GM20000 (cell line): ENCODE measurements at regions not wholly inside any gene's neighbourhood (a gene's known extent, or its start where the extent isn't known, plus 50 kb on each side); places are given as distances from the start of the nearest gene placed in this dataset.

ENCODE experiments used
- DNase-seq: peaks from one replicate; pipeline ENCODE4 v3.0.0; 2012; ENCODE audit warnings: low spot score
- TF ChIP-seq, protein P1 (sequence below): IDR thresholded peaks from 2 replicates; pipeline ENCODE4 v1.5.1; 2012; ENCODE audit warnings: mild to moderate bottlenecking, control low read depth; ENCODE audit errors: extremely low read depth, missing control alignments

DNA sequence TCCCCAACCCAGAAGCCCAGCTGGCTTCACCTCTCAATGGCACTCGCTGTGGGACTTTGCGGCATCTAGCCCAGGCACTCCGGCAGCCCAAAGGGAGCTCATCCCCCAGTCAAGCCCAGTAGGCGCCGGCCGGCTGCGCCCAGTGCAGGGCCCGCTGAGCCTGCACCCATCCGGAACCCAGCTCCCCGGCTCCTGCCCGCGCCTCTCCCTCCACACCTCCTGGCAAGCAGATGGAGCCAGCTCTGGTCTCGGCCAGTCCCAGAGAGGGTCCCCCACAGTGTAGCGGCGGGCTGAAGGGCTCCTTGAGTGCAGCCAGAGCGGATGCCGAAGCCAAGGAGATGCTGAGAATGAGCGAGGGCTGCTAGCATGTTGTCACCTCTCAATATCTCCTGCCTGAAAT lies 116.8 kb upstream of the UGT8 start:
- DNase-seq, result no peak
- TF ChIP-seq, protein P1, sequence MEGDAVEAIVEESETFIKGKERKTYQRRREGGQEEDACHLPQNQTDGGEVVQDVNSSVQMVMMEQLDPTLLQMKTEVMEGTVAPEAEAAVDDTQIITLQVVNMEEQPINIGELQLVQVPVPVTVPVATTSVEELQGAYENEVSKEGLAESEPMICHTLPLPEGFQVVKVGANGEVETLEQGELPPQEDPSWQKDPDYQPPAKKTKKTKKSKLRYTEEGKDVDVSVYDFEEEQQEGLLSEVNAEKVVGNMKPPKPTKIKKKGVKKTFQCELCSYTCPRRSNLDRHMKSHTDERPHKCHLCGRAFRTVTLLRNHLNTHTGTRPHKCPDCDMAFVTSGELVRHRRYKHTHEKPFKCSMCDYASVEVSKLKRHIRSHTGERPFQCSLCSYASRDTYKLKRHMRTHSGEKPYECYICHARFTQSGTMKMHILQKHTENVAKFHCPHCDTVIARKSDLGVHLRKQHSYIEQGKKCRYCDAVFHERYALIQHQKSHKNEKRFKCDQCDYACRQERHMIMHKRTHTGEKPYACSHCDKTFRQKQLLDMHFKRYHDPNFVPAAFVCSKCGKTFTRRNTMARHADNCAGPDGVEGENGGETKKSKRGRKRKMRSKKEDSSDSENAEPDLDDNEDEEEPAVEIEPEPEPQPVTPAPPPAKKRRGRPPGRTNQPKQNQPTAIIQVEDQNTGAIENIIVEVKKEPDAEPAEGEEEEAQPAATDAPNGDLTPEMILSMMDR, result no peak

DNA sequence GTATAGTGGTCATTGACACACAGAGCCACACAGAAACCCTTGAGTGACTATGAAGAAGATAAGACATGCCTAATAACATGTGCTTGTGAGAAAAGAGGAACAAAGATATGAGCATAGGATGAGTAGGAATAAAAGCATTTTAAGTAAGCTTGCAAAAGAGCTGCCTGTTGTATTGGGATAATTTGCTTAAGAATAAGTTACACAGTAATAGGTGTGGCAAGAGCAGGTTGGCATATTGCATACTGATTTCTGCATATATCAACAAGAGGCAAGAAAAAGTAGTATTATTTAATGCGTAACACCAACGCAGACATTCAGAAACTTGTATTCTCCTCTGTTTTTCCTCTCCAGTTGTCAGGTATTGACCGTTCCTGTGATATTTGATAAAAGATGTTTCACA lies 111.5 kb upstream of the UGT8 start:
- DNase-seq, result no peak

DNA sequence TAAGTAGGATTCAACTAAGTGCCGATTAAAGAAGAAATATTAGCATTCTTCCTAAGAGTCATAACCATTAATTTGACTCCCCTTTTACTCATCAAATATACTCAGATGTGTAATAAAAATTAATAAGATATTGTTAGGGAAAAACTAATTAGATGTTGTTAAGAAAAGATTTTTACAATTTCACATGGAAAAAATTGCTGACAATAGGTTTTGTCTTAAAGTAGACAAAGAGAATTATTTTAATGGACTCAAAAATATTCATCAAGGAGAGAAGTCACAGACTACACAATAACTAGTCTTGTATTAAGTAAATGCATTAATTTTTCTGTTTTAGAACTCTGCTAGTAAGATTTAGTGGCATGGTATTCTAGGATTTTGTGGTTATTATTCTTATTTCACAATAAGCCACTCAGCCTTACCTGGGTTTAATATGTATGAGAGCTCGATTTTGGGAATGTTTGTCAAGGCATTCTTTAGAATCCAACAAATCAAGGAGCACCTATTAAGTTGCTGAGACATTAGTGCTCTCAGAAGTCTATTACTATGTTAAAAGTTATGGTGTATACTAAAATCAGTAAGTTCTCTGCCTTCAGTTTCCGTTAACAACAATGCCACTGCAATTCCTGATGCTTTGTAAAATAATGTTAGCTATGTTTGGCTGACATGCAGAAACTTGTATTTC lies 110.2 kb upstream of the UGT8 start:
- TF ChIP-seq, protein P1, result no peak
- no peak for DNase-seq

More for the DNA sequence above, 111.5 kb upstream of the UGT8 start:
- TF ChIP-seq, protein P1, result no peak

DNA sequence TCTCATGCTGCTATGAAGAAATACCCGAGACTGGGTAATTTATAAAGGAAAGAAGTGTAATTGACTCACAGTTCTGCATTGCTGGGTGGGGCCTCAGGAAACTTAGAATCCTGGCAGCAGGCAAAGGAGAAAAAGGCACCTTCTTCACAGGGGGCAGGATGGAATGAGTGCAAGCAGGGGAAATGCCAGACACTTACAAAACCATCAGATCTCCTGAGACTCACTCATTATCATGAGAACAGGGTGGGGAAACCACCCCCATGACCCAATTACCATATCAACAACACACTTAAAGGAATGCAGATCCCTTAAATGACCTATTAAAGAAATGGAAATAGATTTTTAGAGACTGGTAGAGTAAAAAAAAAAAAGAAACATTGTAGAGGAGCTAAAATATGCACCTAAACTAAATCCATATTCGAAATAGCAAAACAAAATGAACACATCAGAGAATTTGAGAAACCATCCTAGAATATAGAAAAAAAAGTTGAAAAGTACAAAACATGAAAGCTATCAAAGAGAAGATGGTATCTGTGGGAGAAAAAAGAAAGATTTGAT lies 104.3 kb upstream of the UGT8 start:
- TF ChIP-seq, protein P1, result no peak

DNA sequence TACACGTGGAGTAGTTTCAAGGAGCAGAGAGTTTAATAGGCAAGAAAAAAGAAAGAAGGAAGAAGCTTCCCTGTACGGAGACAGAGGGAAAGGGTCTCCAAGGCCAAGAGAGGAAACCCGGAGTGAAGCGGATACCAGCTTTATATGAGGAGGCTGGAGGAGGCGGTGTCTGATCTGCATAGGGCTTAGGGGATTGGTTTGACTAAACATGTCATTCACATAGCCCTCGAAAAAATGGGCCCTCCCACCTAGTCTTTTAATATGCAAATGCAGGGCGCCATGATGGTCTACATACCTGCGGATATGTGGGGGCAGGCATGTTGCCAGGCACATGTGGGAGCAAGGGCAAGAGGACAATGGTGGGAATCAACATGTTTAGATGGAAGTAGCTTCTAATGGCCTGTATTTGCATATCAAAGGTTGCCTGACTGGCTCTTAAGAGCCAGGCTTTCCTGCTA lies 103.1 kb upstream of the UGT8 start:
- TF ChIP-seq, protein P1, result no peak
- DNase-seq, result no peak

More for the DNA sequence above, 104.3 kb upstream of the UGT8 start:
- no peak for DNase-seq

DNA sequence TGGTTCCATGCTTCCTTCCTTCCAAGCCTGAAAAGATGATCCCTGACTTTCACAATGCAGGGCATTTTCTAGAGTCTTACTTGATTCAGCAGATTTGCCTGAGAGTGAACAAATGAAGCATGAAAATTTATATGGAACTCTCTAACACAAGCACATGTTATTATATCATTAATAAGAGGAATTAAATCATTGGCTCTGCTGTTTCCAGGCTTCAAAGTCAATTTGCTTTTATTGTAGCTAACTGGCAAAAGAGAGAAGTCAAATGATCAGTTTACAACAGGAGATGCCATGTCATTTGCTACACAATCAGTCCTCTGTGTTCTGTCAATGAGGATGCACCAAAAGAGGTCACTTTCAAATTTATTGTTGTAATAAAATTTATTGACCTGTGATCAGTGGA lies 101.5 kb upstream of the UGT8 start:
- TF ChIP-seq, protein P1, result no peak
- no peak for DNase-seq

DNA sequence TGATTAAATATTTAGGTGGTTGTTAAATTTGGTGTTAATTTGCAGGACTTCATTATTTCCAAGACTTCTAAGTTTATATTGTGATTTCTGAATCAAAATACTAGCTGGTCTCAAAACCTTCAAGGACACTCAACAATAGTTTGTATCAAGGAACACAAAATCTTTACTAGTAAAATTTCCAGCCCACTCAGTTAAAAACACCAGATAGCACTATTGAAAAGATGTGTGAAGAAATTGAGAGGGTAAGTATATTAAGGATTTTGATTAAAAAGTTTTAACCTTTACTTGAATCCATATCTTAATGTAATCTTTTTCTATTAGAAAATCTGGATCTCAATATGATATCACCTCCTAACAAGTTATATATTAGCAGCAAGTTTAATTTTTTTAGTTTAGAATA lies 89.3 kb upstream of the UGT8 start:
- TF ChIP-seq, protein P1, result no peak
- no peak for DNase-seq
